Sciatic nerve (tissue), 2 donors: ENCODE measurements at regions not wholly inside any gene's neighbourhood (a gene's known extent, or its start where the extent isn't known, plus 50 kb on each side); places are given as distances from the start of the nearest gene placed in this dataset.

Source experiments
- ATAC-seq: fragments of 200-7000 bp; cut with Tn5 transposase; one replicate; pipeline ENCODE4 v1.9.1; 2020; ENCODE audit warnings: mild to moderate bottlenecking, moderate library complexity
- DNase-seq: peaks from one replicate; pipeline ENCODE4 v3.0.0-alpha.2; 2020; ENCODE audit warnings: low spot score
- intact Hi-C: fragments of 100-400 bp; cut with DNase I; formaldehyde crosslinking; loops from one replicate; pipeline ENCODE4 v1.14.2; 2022
- donor health status: DM: no; HTN: no; CAD: no.
- donor health status: DM: no; HTN: no; CAD: no.

DNA sequence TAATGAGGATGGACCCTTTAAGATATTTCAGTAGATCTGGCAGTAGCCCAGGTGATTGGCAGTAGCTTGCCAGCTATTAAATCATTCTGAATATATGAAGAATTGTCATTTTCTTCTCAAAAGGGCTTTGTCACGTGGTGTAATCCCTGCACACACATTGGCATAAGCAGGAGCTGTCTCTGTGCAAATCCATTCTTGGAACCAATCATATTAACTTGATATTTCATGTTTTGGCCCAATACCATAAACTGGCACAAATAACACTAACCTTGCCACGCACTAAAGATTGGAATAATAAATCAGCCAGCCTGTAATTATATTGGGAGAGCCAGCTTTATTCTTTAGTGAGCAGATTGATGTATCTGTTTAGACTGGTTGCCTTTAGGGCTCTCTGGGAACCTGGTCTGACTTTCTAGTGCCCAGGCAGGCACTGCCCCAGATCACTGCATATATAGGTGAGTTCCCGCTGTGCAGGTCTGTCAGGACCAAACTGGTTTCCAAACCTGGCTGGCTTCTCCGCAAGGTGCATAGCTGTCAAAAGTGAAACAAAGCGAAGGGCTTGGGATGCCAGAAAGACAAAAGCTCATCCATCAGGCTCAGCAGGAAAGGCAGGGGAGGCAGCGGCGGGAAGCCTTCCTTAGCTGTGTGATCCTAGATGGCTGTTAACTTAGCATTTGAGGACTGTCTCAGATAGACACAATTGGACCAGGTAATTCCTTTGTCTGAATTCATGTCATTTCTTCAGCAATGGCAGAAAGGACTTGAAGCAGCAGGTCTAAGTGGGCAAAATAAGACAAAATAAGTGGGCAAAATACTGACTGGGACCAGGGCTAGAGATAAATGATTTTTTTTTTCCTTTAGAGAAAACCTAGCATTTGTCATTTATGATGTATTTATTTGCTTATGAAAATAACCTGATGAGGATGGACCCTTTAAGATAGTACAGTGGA lies 128.8 kb upstream of the DYRK2 start:
- ATAC-seq (no peak), DNase-seq (no peak)
- intact Hi-C loops, result no loop called here

GRCh38 chr12:67520606-67521005 lies 127.9 kb upstream of the DYRK2 start:
- DNase-seq, result no peak
- no peak for ATAC-seq
- intact Hi-C loops, result no loop called here

DNA sequence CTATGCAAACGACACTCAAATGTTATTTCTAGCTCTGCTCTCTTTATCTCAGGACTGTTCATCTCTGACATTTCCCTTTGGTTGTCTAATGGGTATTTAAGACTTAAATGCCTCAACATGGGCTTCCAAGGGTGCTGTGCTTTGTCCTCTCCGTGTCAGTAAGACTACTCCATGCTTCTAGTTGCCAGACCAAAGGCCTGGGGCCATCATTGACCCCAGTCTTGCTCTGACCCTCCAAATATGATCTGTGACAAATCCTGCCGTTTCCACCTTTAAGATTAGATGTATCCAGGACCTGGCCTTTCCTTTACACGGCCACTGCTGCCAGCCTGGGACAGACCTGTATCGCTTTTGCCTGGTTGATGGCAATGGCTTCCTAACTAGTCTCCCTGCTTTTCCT lies 126.3 kb upstream of the DYRK2 start:
- ATAC-seq (no peak), DNase-seq (no peak)
- intact Hi-C loops, result no loop called here

DNA sequence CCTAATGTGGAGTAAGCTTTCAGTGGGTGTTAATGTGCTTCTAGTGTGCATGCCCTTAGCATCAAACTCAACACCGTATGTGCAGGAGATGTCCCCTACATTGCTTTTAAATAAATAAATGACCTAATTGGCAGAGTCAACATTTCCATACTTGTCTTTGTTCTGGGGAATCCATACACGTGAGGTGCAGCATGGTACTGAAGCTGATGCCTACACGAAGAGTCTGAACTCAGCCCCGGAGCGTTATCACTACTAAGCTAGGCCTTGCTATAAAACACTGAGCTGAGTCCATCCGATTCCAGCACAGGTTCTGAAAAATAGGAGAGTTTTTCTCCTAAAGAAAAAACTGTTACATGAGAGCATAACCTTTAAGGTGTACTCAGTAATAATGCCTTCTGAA lies 125.0 kb upstream of the DYRK2 start:
- intact Hi-C loops, result no loop called here
- ATAC-seq (no peak), DNase-seq (no peak)

DNA sequence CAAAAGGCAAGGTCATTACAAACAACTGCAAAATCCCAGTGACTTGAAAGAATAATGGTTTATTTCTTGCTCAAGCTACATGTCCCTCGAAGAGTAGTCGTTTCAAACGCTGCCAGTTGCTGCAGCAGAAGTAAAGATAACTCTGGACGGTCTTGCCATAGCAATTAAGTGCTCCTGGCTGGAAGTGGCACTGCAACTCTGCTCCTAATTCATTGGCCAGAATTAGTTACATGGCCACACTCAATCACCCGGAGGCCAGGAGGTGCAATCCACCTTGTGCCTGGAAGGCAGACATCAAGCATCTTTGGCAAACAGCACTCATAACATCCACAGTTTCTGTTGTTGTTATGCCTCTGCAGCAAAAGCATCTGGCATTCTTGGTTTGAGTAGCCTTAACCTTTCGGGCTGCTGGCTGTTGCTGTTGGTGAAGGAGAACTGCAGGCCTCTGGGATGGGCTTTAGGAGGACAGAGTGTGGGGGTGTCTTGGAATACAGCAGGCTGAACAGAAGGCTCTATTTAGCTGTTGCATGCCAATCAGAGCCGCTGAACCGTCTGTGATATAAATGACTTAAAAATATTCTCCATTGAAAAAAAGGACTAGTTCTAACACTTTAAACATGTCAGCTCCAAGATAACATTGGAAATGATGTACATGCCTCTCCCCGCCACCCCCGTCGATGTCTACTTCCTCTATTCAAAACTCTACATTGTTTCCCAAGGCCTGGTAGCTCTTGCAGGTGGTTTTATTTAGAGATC lies 123.5 kb upstream of the DYRK2 start:
- peak; percentile 42 for ATAC-seq
- intact Hi-C loops, result no loop called here
- DNase-seq, result no peak

DNA sequence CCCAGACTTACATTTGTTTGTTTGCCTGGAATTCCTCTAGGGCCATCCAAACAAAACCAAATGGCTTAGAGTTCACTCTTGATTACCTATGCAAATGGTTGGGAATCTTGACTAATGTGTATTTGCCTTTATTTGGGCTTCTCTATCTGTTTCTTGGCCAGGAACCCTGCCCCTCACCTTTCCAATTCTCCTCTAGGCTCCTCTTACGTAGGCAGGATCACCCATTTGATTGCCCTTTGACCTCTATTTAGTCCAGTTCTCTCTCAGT lies 123.0 kb upstream of the DYRK2 start:
- DNase-seq (no peak), ATAC-seq (no peak)
- intact Hi-C loops, result no loop called here

DNA sequence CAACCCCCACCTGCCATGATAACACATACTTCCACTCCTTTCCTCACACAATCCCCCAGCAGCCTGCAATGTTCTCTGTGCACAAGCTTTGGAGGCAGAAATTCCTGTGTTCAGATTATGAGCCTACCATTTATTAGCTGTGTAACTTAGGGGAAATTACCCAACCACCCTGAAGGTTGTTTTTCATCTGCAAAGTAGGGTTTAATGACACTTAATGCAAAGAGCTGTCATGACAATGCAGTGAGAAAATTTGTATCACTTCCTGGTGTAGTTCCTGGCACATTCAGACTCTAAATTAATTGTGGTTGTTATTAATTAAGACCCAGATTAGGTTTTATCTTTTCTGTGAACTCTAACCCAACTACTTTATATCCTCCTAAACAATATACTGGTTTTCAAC lies 122.4 kb upstream of the DYRK2 start:
- DNase-seq (no peak), ATAC-seq (no peak)
- intact Hi-C loops, result no loop called here

DNA sequence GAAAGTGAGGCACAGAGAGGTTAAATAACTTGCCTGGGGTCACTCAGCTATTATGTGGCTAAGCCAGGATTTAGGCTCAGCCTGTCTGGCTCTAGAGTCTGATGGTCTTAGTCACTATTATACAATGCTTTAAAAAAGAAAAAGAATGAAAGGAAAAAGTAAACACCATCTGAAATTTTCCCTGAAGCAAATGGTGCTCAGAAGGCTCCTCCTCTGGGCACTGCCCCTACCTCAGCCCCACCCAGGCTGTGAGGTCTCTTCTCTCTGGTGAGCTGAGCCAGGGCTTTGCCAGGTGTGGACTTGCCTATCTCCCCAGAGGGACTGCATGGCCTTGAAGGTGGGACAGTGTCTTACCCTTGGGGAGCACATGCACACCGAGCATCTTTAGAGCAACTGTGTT lies 117.5 kb upstream of the DYRK2 start:
- ATAC-seq (peak; percentile 20), DNase-seq (no peak)
- intact Hi-C loops, result no loop called here

GRCh38 chr12:67531501-67531900 lies 117.0 kb upstream of the DYRK2 start:
- intact Hi-C loops, result no loop called here
- no peak for ATAC-seq

DNA sequence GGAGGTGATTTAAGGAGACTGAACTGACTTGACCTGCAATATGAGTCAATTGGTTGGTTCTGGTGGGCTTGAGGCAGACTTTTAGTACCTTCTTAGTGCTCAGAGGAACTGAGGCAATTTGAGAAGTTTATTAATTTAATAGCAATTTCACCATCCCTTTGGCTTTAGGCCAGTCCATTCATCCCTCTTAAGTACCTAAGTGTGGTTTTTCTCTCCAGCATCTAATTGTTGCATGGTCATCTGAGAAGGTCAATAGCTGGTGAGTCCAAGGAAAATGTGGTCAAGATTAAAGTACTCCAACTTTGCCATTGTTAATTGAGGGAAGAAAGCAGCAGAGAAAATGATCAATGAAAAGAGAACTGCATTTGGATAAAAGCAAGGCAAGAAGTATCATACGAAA lies 115.4 kb upstream of the DYRK2 start:
- ATAC-seq, result no peak
- DNase-seq, result no peak
- intact Hi-C loops, result no loop called here

More at GRCh38 chr12:67531501-67531900, 117.0 kb upstream of the DYRK2 start:
- DNase-seq, result no peak

- ATAC-seq (no peak), DNase-seq (no peak)
- intact Hi-C loops, result no loop called here
Observed at GRCh38 chr12:67534046-67534445, 114.5 kb upstream of the DYRK2 start.

DNA sequence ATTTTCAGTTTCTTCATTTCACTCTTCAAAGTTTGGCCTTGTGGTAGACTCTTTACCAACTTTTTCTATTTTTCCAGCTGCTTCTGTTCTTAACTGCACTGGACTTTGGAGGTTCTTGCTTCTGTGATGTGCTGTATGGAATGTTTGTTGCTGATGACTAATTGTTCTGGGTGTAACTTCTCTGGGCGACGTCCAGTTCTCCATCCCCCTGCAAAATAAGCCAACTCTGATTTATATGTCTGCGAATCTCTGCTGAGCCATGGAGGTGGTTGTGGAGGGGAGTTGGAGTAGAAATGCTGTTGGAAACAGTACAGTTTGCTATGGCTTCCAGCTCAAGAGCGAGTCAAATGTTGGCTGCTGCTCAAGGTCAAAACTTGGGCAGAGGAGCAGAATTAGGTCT lies 113.9 kb upstream of the DYRK2 start:
- DNase-seq, result no peak
- ATAC-seq, result no peak
- intact Hi-C loops, result no loop called here

DNA sequence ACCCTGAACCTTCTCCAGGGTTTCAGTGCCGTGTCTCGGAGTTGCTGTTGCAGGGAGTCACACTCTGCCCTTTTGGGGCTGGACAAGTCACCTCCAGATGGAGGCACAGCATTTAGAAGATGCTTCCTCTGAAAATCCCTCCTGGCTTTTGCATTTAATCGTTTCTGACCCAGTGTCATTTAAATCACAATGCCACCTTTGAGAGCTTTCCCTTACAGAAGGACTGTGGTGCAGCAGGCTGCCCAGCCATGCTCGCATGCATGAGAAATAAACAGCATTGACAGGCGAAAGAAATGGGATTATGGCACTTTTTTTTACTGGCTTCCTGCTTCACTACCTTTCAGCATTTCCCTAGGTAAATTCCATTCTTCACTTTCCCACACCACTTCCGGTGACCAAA lies 113.4 kb upstream of the DYRK2 start:
- ATAC-seq (no peak), DNase-seq (no peak)
- intact Hi-C loops, result no loop called here

DNA sequence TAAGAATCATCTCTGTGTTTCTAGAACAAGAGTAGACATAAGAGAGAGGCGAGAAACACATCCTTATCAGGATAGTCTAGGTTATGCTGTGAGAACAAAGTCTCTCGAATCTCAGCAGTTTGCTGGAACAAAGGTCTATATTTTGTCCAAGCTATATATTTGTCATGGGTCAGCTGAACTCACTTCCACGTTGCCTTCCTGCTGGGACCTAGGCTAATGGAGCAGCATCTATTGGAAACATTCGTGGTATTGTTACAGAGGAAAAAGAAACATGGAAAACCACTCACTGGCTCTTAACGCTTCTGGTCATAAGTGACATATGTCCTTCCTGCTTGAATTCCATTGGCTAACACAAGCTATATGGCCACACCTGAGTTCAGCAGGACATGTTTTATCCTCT lies 112.6 kb upstream of the DYRK2 start:
- no peak for ATAC-seq
- intact Hi-C loops, result no loop called here
- DNase-seq, result no peak

DNA sequence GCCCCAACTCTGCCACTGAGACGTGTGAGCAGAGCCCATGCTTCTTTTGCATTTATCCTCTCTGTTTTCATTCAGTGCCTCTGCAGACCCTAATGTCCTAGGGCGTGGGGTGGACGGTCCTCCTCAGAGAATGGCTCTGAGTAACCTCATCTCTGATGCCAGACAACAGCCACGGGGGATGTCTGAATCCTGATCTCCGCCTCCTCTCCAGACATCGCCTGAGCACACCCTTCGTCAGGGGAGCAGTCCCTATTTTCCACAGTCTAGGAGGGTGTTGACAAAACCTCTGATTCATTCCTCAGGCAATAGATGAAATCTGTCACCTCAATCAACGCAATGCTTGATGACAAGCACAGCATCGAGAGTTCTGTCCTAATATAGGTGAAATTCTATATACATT lies 109.2 kb upstream of the DYRK2 start:
- no peak for DNase-seq
- ATAC-seq, result no peak
- intact Hi-C loops, result no loop called here

DNA sequence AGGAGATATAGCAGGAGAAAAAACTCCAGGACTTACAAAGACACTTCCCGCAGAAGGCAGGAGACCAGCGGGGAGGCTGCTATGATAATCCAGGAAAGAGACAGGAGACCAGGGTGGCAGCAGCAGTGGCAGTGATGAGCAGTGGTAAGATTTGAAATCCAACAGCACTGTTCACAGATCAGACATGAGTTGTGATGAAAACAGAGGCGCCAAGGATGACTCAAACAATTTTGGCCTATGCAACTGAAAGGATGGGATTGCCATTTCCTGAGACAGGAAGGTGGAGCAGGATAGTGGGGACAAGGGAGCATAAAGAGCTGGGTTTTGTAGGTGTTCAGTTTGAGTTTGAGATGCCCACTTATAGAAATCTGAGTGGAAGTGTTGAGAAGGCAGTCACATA lies 108.6 kb upstream of the DYRK2 start:
- DNase-seq, result no peak
- no peak for ATAC-seq
- intact Hi-C loops, result no loop called here

- intact Hi-C loops, result no loop called here
- no peak for ATAC-seq
- DNase-seq, result no peak
Observed at GRCh38 chr12:67540920-67541624, 107.5 kb upstream of the DYRK2 start.

DNA sequence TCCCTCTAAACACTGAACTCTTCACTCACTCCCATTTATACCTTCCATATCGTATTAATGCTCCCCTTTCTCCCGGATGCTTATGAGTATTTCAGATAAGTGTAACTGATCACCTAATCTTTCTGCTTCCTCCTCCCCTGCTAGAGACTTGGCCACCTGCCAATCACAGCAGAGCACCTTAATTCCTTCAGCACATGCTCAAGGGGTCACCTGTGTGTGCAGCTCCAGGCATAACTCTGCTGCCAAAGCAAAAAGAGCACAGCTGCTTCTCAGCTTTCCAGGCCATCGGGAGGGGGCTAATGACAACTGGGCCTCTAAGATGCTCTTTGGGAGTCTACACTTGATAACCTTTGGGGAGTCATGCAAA lies 106.9 kb upstream of the DYRK2 start:
- ATAC-seq (no peak), DNase-seq (no peak)
- intact Hi-C loops, result no loop called here

DNA sequence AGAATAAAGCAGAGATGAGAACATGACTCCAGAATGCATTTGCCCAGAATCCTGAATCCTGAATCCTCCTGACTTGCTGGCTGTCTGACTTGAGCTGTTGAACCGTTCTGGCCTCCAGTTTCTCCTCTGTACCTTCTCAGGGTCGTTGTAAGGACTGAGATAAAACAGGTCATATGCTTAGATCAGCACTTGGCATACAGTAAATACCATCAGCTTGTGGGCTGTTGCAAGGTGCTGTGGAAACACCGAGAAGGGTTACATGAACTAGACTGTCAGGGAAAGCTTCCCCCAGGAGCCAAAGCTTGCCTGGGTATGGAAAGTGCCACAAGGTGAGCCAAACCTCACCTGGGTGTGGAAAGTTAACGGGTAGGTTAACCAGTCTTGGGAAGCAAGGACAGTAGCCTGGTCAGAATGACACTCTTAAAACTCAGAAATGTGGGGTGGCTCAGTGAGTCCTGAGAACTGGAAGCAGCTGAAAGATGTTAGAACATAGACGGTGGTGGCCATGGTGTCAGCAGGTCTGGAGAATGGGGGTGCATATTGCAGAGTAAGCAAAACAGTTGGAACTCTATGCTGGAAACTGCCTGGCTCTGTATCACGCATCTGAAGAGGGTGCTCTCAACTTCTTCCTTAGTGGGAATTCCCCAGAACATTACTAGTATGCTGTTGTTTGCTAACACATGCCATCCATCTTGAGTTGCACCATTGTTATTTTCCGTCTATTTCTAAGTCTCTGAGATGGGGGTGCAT lies 105.3 kb upstream of the DYRK2 start:
- ATAC-seq, result no peak

GRCh38 chr12:67545298-67545697 lies 103.2 kb upstream of the DYRK2 start:
- ATAC-seq (no peak), DNase-seq (no peak)
- intact Hi-C loops, result no loop called here

More for the DNA sequence above, 105.3 kb upstream of the DYRK2 start:
- no peak for DNase-seq
- intact Hi-C loops, result no loop called here
